ENCODE measurements at regions not wholly inside any gene's neighbourhood (a gene's known extent, or its start where the extent isn't known, plus 50 kb on each side); places are given as distances from the start of the nearest gene placed in this dataset.

DNA sequence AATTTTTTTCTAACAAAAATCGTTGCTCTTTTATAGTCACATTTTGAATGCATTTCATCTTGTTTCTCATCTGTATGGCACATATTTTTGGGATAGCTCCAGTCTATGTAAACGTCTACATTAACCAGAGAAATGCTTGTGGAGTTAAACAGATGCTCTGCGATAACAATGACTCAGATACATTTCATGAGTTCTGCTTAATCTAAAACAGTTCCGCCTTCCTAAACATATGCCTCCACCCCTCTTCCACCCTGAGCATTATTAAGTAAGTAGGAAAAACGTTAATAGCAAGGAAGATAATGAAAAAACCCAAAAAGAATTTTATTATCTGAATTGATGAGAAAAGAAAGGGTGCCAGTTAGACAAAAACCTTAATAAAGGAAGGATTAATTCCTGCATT, 396.1 kb downstream of the TUSC7 start:
- TF ChIP-seq, protein P1, sequence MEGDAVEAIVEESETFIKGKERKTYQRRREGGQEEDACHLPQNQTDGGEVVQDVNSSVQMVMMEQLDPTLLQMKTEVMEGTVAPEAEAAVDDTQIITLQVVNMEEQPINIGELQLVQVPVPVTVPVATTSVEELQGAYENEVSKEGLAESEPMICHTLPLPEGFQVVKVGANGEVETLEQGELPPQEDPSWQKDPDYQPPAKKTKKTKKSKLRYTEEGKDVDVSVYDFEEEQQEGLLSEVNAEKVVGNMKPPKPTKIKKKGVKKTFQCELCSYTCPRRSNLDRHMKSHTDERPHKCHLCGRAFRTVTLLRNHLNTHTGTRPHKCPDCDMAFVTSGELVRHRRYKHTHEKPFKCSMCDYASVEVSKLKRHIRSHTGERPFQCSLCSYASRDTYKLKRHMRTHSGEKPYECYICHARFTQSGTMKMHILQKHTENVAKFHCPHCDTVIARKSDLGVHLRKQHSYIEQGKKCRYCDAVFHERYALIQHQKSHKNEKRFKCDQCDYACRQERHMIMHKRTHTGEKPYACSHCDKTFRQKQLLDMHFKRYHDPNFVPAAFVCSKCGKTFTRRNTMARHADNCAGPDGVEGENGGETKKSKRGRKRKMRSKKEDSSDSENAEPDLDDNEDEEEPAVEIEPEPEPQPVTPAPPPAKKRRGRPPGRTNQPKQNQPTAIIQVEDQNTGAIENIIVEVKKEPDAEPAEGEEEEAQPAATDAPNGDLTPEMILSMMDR (IDR thresholded peaks at IDR 0.05), result no peak
- ATAC-seq, result no peak
- Histone ChIP-seq H3K27me3 (ENCODE audit: insufficient read depth in 3 of 3, low read length in 2 of 3) (no peaks in the 10 kb centered on the region), H3K27ac (no peak overlapping the region), H3K9me3 (no peaks in the 10 kb centered on the region), H3K4me3 (no peak overlapping the region), H3K36me3 (ENCODE audit: insufficient read depth in 1 of 2, low read depth in 1 of 2) (no peaks in the 10 kb centered on the region), H3K4me1 (no peaks in the 10 kb centered on the region)
- DNase-seq, result no peak
- intact Hi-C loops (cut with DNase I), result no loop called here
- 21 to 35% (median 21%) methylated on average over 5 of the region's 5 CpGs for WGBS, 3 donors

DNA sequence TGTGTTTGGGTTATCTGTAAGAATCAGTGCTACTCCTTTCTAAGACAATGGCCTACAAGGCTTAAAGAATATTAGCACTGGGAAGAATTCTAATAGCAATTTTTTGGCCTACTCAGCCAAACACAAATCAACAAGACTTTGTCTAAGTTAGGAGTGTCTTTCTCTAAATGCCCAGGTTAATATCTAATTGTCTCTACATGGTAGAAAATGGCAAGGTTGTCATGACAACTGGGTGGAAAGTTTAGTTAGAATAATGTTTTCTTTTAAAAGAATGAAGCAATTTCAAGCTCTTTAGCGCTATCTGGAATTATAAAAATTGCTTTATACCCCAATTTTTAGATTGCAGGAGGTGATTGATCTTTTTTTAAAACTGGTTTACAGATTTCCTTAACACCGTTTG, 396.8 kb downstream of the TUSC7 start:
- Histone ChIP-seq H3K27me3 (ENCODE audit: insufficient read depth in 3 of 3, low read length in 2 of 3) (no peaks in the 10 kb centered on the region), H3K36me3 (ENCODE audit: insufficient read depth in 1 of 2, low read depth in 1 of 2) (no peaks in the 10 kb centered on the region), H3K27ac (no peak overlapping the region), H3K4me1 (no peaks in the 10 kb centered on the region), H3K9me3 (no peaks in the 10 kb centered on the region), H3K4me3 (no peak overlapping the region)
- TF ChIP-seq, protein P1 (IDR thresholded peaks at IDR 0.05), result no peak
- intact Hi-C loops (cut with DNase I), result no loop called here
- ATAC-seq (no peak), DNase-seq (no peak)
- WGBS, 3 donors, result 79 to 90% (median 88%) methylated on average over 2 of the region's 2 CpGs

DNA sequence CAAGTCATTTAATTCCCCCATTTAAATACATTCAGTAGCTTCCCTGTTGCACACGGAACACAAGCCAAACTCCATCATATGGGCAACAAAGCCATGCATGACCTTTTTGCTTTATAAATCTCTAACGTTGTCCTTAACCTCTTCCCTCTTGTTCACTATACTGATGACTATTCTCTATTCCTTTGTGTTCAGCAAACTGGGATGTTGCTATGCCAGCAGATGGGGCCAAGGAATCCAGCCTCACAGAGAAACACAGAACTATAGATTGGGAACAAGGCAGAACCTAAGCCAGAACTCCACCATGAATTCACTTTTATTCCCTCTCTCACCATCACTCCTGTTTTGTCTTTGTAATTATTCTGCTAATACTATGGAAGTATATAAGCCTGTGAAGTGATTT, 398.4 kb downstream of the TUSC7 start:
- WGBS, 3 donors, result 77 to 85% (median 84%) methylated on average over 2 of the region's 2 CpGs
- H3K4me1 ChIP-seq, result no peaks in the 10 kb centered on the region
- intact Hi-C loops (cut with DNase I), result no loop called here
- DNase-seq, result no peak
- H3K27me3 ChIP-seq (ENCODE audit: insufficient read depth in 3 of 3, low read length in 2 of 3), result no peaks in the 10 kb centered on the region
- no peak for ATAC-seq
- H3K4me3 ChIP-seq, result no peak overlapping the region
- no peaks in the 10 kb centered on the region for H3K9me3 ChIP-seq
- H3K36me3 ChIP-seq (ENCODE audit: insufficient read depth in 1 of 2, low read depth in 1 of 2), result no peaks in the 10 kb centered on the region
- no peak overlapping the region for H3K27ac ChIP-seq
- TF ChIP-seq, protein P1 (IDR thresholded peaks at IDR 0.05), result no peak

DNA sequence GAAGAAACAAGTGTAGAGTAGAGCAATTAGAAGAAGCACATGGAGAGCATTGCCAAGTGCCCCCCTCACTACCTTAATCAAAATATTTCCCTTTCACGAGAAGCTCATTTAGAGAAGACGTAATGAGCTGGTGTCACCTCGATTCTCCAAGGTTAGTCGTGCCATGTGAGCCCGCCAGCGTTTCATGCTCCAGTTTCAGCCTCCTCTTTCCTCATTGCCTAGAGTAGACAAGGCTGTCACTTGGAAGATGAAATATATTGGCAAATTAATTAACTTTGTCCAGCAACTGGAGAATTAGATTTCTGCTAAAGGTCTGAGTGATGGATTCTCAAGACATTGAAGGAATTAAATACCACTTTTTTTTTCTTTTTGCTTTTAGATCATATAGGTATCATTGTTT, 399.6 kb downstream of the TUSC7 start:
- Histone ChIP-seq H3K4me1 (no peaks in the 10 kb centered on the region), H3K9me3 (no peaks in the 10 kb centered on the region), H3K27me3 (ENCODE audit: insufficient read depth in 3 of 3, low read length in 2 of 3) (no peaks in the 10 kb centered on the region), H3K36me3 (ENCODE audit: insufficient read depth in 1 of 2, low read depth in 1 of 2) (no peaks in the 10 kb centered on the region), H3K4me3 (no peak overlapping the region), H3K27ac (no peak overlapping the region)
- DNase-seq, result no peak
- ATAC-seq, result no peak
- intact Hi-C loops (cut with DNase I), result no loop called here
- TF ChIP-seq, protein P1 (IDR thresholded peaks at IDR 0.05), result no peak
- WGBS, 3 donors, result 54 to 64% (median 63%) methylated on average over 6 of the region's 6 CpGs

DNA sequence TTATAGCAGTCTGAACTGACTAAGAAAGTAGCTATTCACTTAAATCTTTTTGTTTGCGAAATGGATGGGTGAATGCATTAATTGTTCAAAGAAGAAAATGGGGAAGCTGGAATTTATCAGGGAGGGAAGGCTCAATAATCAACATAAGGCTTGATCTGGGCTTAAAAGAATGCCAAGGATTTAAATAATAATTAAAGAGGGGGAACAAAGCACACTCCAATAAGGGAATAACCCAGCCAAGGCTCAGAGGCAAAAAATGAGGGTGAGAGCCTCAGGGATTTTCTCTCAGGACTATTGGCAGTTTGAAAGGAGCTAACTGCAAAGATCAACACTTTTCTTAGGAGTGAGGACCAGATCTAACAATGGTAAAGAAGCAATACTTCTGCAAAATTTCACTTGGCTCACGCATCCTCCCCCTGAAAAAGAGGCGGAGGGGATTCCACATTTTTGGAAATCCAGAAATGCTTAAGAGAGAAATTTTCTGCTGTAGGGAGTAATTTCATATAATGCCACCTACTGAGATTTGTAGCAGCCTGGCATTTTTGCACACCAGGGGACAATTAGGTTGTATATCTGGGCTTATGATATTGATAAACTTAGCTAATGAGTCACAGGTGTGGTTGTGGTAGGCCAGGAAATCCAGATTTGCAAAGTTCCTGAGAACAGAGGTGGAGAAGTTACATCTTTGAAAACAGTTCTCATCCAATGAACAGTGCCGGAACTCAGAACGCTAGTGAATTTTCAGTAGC, 405.1 kb downstream of the TUSC7 start:
- Histone ChIP-seq H3K9me3 (no peaks in the 10 kb centered on the region), H3K27ac (no peak overlapping the region), H3K4me3 (no peak overlapping the region), H3K27me3 (ENCODE audit: insufficient read depth in 3 of 3, low read length in 2 of 3) (no peaks in the 10 kb centered on the region), H3K4me1 (no peaks in the 10 kb centered on the region), H3K36me3 (ENCODE audit: insufficient read depth in 1 of 2, low read depth in 1 of 2) (no peaks in the 10 kb centered on the region)
- TF ChIP-seq, protein P1 (IDR thresholded peaks at IDR 0.05), result no peak
- DNase-seq, result no peak
- intact Hi-C loops (cut with DNase I), result no loop called here
- WGBS, 3 donors, result 71 to 74% (median 71%) methylated on average over 5 of the region's 5 CpGs
- no peak for ATAC-seq
